Erythroblast (primary cell): ENCODE measurements at regions not wholly inside any gene's neighbourhood (a gene's known extent, or its start where the extent isn't known, plus 50 kb on each side); places are given as distances from the start of the nearest gene placed in this dataset.

Experiments used
- DNase-seq, 2 experiments: peaks; one replicate each; lab custom pipeline; 2025; lab: John Stamatoyannopoulos, UW
- GATA1 ChIP-seq: IDR thresholded peaks from 2 replicates; pipeline ENCODE4 v1.6.1; 2011; ENCODE audit warnings: low read depth, mild to moderate bottlenecking, control low read depth, low read length, moderate library complexity
- POLR2A ChIP-seq: IDR thresholded peaks from 2 replicates; pipeline ENCODE4 v1.6.1; 2011; ENCODE audit warnings: mild to moderate bottlenecking, low read length

GRCh38 chr2:151174127-151174526, 87.5 kb downstream of the RBM43 start:
- DNase-seq: no peak
- TF ChIP-seq POLR2A: no peak
- TF ChIP-seq GATA1: no peak

GRCh38 chr2:151171186-151171585, 90.5 kb downstream of the RBM43 start:
- no peak for DNase-seq
- no peak for TF ChIP-seq POLR2A

- DNase-seq: no peak
- no peak for TF ChIP-seq GATA1
- no peak for TF ChIP-seq POLR2A
Observed at GRCh38 chr2:151166410-151166809, 95.3 kb downstream of the RBM43 start.

GRCh38 chr2:151165105-151165684, 96.5 kb downstream of the RBM43 start:
- TF ChIP-seq POLR2A (no peak), GATA1 (no peak)
- DNase-seq: no peak

GRCh38 chr2:151161821-151162551, 99.7 kb downstream of the RBM43 start:
- no peak for DNase-seq
- TF ChIP-seq GATA1: no peak

- no peak for TF ChIP-seq GATA1
- no peak for TF ChIP-seq POLR2A
Observed at GRCh38 chr2:151159109-151159662, 102.5 kb downstream of the RBM43 start.

GRCh38 chr2:151157000-151157735, 104.5 kb downstream of the RBM43 start:
- no peak for TF ChIP-seq POLR2A
- no peak for TF ChIP-seq GATA1
- DNase-seq: no peak

More at GRCh38 chr2:151159109-151159662, 102.5 kb downstream of the RBM43 start:
- DNase-seq: no peak

- TF ChIP-seq GATA1 (no peak), POLR2A (no peak)
- no peak for DNase-seq
Observed at GRCh38 chr2:151156431-151156830, 105.2 kb downstream of the RBM43 start.

GRCh38 chr2:151153601-151154000, 108.1 kb downstream of the RBM43 start:
- no peak for DNase-seq
- TF ChIP-seq POLR2A: no peak
- no peak for TF ChIP-seq GATA1

- TF ChIP-seq POLR2A (no peak), GATA1 (no peak)
- no peak for DNase-seq
Observed at GRCh38 chr2:151150331-151151320, 111.0 kb downstream of the RBM43 start.

- DNase-seq: no peak
- TF ChIP-seq GATA1: no peak
- no peak for TF ChIP-seq POLR2A
Observed at GRCh38 chr2:151138507-151138906, 123.2 kb downstream of the RBM43 start.

- DNase-seq: no peak
- TF ChIP-seq POLR2A: no peak
- no peak for TF ChIP-seq GATA1
Observed at GRCh38 chr2:151137526-151137925, 124.1 kb downstream of the RBM43 start.

- TF ChIP-seq GATA1: no peak
- no peak for TF ChIP-seq POLR2A
- no peak for DNase-seq
Observed at GRCh38 chr2:151120011-151120410, 141.7 kb downstream of the RBM43 start.
